Posterior vena cava (tissue), 2 donors: ENCODE measurements at regions not wholly inside any gene's neighbourhood (a gene's known extent, or its start where the extent isn't known, plus 50 kb on each side); places are given as distances from the start of the nearest gene placed in this dataset.
"Not testable (repeated sequence)": the region's sequence is repeated elsewhere in the genome, so short reads cannot be mapped to it uniquely, and the experiment has no call there.

Source experiments
- DNase-seq: peaks from one replicate; pipeline ENCODE4 v3.0.0-alpha.2; 2020; ENCODE audit warnings: low spot score
- intact Hi-C, 2 donors: fragments of 100-400 bp; cut with DNase I; formaldehyde crosslinking; loops; one replicate each; pipeline versions ENCODE4 v1.14.1 to v1.14.2; 2022 to 2023
- donor health status: DM: yes; HTN: yes; CAD: no.
- donor health status: DM: yes; HTN: yes; CAD: no.

DNA sequence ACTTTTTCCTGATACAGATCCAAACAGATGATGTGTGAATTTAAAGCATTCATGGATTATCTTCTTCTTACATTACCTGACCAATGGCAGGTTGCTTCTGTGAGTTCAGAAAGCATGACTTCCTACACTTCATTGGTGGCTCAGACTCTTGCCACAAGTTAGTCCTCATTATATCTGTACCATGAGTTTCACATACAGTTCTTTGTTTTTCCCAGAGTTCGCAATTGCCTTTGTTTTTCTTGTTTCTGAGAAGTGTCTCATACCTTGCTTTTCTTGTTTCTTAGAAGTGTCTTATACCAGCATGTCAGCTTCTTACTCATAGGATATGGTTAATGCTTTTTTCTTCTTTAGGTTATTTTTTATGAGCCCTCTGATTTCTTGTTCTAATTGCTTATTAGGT, 133.8 kb upstream of the TLE3 start:
- intact Hi-C loops = no loop called here
- no peak for DNase-seq

DNA sequence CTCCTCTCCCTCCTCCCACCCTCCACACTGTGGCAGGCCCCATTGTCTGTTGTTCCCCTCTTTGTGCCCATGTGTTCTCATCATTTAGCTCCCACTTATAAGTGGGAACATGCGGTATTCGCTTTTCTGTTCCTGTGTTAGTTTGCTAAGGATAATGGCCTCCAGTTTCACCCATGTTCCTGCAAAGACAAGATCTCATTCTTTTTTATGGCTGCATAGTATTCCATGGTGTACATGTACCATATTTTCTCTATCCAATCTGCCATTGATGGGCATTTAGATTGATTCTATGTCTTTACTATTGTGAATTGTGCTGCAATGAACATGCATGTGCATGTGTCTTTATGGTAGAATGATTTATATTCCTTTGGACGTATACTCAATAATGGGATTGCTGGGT, 130.2 kb upstream of the TLE3 start:
- intact Hi-C loops, DNase-seq: not testable (repeated sequence)

DNA sequence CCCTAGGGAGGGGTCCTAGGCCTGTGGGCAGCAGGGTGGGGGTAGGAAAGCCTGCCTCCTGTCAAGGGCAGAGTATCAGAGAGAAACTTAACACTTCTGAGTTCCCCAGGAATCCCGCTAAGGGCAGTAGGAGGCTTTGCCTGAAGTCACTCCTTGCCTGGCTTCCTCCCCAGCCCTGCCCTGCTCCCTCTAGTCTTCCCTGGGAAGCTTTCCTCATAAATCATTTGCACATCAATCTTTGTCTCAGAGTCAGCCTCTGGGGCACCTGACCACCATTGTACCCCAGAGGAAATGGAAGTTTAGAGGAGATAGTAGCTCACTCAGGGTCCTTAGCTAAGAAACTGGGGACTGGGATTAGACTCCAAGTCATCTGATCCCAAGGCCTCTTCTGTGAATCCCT, 129.4 kb upstream of the TLE3 start:
- intact Hi-C loops = no loop called here
- DNase-seq = no peak

DNA sequence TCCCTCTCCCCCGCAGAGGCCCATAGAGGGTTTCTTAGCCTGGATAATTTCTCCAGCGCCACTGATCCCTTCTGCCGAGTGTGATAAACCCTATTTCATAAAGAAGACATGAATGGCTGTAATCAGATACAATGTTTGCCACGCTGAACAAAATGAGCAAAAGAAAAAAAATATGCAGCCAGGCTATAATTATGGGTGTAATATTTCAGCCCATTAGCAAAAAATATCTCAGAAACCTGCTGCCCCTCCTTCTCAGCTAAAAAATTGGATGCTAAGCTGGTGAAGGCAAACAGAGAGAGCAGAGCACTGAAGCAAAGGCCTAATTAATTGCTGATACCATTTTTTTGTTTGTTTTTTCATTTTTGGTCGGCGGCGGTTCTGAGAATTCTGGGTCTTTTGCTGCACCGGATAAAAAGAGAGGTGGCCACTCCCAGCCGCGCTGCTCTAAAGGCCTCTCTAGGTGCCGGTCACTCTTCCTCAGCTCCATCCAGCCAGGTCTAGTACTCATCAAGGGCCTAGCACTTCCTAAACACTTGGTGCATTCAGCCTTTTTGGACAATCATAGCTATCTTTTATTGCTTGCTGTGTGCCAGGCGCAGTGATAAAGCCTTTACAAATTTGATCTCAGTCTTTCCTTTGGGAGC, 128.7 kb upstream of the TLE3 start:
- intact Hi-C loops = no loop called here
- DNase-seq = no peak

DNA sequence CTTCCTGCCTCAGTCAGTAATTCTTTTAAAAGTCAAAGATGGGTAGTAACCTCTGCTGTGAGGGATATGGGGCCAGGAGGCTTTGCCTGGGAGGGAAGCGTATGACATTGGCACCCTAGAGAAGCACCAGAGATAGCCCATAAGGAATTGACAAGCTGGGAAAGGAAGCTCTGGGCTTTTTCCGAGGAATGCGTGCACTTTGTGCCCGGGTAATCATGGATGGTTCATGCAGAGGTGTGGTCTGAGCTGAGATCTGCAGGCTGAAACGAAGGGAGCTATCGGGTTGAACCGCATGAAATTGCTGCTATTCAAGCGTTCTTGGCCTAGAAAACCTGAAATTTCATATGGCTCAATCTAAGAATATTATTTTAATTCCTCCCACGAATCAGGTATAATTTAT, 127.7 kb upstream of the TLE3 start:
- intact Hi-C loops = no loop called here
- no peak for DNase-seq

DNA sequence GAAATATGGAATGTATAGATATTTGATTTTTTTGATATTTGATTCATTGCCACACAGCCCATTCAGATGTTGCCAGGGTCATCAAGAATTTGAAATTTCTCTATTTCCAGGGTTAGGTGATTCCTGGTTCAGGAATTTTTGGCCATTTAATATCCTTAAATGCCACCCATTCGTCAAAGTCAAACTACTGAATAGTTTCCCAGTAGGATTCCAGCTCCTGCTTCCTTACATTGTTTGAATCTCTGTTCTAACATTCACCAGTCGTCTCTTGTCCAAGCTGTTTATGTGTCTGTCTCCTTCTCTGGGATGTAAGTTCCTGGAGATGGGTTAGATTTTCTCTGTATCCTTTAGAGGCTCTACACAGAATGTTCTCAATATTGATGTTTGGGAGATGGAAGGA, 124.9 kb upstream of the TLE3 start:
- DNase-seq = no peak
- intact Hi-C loops = no loop called here

DNA sequence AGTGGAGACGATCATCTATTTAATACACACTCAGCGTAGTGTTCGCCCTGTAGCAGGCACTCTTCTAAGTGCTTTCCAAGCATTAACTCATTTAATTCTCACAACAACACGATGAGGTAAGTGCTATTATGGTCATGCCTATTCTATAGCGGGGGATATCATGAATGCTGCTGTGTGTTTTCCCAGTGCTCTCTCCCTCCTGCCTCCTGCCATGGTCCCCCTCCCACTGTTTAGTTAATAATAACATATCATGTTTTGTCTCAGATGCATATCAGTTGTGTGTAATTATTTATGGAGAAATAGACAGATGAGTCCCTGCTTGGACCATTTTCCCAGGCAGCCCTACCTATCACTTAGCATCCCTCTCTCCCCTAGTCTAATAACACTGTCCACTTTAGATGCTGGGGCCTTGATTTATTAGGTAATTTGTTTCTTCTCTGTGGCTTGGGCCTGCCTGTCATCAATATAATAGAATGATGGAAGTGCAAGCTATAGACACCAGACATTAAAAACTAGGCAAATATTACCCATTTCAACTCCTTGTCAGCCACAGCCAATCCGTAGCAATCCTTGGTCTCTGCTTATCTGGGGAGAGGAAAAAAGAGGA, 122.9 kb upstream of the TLE3 start:
- DNase-seq = no peak
- intact Hi-C loops = loop anchor here in 1 of 2 donors (1.0 kb wide), 1 partner anchor 44 kb away; no protein-coding TSS in a partner anchor

DNA sequence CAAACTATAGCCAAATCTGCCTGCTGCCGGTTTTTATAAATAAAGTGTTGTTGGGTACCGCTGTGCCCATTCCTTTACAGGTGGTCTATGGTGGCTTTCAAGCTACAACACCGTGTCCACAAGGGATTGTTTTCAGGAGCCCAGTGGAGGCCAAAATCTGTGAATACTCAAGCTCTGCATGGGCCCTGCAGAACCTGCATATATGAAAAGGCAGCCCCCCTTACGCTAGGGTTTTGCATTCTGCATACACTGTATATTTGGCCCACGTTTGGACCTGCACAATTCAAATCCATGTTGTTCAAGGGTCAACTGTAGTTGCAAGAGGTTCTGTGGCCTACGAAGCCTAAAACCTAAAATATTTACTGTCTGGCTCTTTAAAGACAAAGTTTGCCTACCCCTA, 122.2 kb upstream of the TLE3 start:
- intact Hi-C loops = loop anchor here in 1 of 2 donors (1.0 kb wide), 1 partner anchor 44 kb away; no protein-coding TSS in a partner anchor
- DNase-seq = no peak

DNA sequence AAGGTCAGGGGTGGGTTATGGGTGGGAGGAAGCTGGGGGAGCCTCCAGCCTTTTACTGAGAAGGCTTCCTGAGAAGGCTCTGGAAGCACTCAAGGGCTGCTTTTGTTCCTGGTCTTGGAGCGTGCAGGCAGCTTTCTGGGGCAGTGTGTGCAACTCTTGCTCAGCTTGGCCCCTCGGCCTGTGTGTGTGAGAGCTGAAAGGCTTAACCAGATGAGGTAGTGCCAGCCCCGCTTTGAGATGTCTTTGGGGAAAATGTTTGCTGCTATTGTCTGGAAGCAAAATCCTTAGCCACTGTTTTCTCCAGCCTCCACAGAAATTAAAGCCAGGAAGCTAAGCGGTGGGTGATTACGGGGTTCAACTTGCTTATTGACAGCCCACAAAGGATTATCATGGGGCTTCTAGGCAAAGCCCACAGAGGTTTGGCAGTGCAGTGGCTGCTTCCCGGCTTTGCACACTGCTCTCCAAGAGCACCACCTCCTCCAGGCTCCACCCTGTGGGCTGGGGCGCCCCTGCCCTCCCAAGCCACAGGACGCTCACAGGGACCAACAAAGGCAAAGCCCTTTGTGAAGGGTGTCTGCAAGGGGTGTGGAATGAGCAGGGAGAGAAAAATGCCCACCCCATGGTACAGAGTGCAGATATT, 121.7 kb upstream of the TLE3 start:
- intact Hi-C loops = no loop called here
- no peak for DNase-seq

DNA sequence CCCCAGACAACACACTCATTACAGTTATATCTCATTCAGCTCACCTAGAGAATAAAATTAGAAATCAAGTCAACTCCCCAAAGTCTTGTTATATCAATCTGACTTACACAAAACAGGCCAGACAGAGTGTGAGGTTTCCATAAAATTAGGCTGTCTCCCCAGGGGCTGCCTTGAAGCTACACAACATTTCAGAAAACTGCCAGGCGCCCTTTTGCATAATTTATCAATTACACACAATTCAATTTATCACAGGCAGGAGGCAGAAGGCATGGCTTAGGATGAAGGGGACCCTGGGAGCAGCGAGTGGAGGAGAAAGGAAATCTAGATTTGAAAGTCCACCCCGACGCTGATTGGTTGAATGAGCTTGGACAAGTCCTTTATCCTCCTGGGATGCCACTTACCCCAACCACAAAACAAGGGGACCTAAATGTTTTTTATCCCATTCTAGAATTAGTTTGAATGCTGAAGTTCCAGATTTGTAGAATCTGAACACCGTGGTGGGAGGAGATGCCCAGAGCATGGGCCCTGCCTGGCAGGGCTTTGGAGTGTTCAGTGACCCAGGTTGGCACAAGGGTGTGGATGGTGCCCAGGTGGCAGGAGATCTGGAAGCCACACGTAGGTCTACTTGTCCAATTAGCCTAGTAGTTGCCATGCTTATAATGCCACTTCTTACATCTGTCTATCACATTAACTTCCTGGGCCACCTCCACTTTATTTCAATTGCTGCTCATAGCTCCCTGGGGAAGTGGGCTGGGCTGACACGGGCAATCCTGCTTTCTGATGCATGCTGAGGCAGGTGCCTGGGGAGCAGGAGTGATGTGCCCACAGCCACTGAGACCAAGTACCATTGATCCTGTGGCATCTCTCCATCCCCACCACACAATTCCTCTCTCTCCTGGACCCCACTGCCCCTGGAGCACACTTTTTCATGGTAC, 119.8 kb upstream of the TLE3 start:
- DNase-seq = no peak
- intact Hi-C loops = no loop called here

DNA sequence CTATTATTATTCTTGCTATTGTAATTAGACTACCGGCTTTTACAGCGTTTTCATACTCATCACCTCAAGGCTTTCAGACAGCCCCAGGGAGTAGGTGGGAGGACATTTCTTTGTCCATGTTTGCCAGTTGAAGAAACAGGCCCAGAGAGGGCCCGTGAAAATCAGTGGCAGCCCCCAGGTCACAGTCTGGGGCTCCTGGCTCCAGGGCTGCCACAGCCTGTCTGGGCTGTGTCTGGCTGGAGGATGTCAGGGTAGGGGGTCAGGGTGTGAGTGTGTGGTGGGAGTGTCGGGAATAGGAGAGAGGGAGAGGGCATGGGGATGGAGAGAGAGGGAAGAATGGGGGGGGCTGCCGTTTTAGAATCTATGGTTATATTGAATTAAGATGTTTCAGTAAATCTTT, 118.2 kb upstream of the TLE3 start:
- no peak for DNase-seq

DNA sequence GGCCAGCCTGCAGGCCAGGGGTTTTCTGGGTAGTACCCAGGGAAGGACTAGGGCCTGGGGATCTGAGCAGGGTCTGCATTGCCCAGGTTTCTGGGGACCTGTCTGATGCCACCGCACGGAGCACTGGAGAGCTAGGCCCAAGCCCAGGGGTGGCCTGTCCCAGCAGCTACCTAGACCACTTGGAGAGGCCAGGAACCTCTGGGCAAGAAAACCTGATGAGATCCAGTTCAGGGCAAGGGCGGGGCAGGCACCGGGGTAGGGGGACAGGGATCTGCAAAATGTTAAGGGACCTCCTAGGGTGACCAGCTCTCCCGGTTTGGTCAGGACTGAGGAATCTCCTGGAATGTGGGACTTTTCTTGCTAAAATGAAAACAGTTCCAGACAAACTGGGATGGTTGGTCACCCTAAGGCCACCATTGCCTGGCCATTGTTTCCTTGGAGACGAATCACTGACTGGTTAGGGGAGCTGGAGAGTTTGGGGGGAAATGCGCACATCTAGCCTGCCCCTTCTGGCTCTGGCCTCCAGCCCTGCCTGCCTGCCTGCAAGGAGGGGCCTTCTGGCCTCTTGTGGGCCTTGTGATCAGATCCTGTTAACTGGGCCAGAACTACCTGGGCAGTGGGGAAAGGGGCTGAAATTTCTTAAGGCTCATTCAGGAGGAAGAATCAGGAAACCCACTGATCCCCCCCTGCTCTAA, 117.4 kb upstream of the TLE3 start:
- intact Hi-C loops = no loop called here
- no peak for DNase-seq

More for the DNA sequence above, 118.2 kb upstream of the TLE3 start:
- intact Hi-C loops = no loop called here

DNA sequence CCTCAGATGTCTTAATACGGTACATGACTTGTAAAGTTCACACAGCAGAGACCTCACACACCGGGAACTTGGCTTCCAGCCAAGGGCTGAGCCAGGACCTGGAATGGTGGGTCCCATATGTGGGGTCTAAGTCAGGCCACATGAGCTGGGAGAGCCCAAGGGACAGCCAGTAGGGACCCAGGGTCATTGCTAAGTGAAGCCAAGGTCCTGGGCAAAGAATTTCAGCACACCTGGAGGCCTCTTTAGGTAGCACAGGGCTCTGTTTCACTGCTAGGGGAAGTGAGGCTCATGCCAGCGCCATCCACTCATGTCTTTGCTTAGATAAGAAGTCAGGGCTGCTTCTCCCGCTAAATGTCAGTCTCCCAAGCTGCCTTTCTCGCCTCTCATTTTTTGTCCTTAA, 116.6 kb upstream of the TLE3 start:
- intact Hi-C loops = no loop called here
- DNase-seq = no peak

DNA sequence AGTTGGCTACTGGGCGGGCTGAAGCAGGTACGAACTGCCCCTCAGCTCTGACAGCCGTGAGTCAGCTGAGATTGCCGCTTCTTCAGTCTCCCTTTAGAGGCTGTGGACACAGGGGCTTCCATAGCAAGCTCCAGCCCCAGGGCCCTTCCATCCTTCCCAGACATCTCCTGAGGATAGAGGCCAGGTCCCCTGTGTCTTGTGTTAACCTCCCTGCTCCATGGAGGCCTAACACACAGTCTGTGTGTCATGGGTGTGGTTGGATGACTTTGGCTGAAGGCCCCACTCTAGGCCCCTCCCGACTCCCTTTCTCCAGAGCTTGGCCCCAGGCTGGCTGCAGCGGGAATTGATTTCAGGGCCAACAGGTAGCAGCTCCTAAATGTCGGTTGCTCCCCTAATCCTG, 116.1 kb upstream of the TLE3 start:
- no peak for DNase-seq
- intact Hi-C loops = no loop called here

DNA sequence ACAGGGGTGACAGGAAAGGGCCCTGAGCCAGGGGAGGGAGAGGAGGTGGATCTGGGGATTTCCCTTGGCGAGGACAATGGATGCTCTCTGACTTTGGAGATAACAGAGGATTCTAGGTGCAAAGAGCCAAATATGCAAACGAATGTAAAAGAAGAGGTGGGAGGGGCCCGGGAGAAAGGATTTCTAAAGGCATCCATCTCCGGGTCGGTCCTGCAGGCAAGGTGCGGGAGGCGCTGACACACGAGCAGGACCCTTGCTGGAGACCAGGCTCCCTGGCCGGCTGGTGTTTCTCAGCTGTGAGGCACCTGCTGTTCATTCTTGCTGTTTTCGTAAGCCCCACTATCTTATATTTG, 115.2 kb upstream of the TLE3 start:
- DNase-seq = no peak
- intact Hi-C loops = no loop called here

DNA sequence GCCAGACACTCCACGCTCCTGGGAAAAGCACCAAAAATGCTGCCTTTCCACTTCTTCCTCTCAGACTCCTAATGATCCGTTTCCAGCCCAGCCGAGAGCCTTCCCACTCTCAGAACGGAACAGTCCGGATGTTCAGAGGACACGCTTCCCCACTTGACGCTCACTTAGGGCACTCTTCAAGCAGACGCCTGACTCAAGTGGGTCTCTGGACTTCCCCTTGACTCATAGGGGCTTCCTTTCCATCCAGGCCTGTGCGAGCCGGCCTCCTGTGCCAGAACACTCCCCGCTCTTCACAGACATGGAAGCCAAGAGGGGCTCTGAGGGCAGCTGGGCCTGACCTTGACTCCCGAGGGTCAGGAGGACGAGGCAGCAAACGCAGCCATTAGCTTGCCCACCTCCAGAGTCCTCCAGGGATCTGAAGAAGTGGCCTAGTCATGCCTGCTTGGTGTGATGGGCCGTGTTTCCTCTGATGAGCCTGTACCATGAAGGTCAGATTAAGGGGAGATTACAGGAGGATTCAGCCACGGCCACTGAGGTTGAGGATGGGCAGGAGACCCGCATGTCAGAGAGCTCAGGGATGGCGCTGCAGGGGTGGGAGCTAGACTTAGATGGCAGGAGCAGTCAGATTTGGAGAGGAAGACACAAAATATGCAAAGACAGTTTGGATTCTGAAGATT, 114.7 kb upstream of the TLE3 start:
- intact Hi-C loops = no loop called here
- DNase-seq = no peak

DNA sequence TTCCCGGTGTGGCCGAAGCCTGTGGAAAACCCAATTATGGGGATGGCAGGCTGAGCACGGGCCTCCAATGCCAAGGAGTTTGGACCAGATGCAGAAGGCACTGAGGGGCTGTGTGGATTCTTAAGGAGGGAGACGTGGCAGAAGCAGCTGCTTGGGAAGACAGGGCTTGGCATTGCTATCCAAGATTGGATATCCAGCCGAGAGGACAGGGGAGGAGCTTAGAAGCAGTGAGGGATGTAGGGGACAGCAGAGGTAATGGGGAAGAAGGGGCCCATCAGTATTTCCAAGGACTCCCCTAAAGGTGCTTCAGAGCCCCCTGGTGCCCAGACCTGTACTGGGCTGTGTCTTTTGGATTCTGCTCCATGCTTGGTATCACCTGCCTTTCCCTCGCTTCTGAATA, 112.8 kb upstream of the TLE3 start:
- DNase-seq = no peak
- intact Hi-C loops = no loop called here

DNA sequence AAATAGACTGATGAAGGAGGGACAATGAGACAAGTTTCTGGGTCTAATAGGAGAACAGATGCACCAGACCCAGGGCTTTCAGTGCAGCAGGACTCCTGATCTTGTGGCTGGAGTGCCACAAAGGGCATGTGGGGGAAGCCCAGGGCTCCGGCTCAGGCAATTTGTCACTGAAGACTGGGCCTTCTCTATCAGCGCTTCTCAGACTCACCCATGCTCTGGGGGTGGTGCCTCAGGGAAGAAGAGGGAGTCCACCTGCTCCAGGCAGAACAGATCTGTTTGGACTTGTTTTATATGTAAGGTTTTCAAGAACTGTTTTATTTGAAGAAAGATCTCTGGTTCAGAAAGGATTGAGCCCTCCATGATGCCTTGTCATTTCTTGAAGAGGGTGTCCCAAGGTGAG, 112.4 kb upstream of the TLE3 start:
- intact Hi-C loops = no loop called here
- no peak for DNase-seq

DNA sequence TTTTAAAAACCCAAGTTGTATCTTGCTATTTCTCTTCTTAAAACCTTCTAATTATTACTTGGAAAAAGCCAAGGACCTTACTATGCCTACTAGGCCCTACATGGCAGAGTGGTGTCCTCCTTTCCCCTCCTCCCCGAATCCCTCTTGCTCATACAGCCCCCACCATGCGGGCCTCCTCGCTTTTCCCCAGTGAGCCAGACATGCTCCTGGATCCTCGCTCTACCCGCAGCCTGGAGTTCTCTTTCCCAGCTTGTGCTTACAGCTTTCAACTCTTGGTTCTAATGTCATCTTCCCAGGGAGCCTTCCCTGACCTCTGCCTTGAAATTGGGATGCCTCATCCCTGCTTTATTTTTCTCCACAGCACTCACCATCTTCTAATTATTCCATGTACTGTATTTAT, 111.8 kb upstream of the TLE3 start:
- DNase-seq = no peak
- intact Hi-C loops = no loop called here
